ENCODE measurements at regions not wholly inside any gene's neighbourhood (a gene's known extent, or its start where the extent isn't known, plus 50 kb on each side); places are given as distances from the start of the nearest gene placed in this dataset.
A peak's percentile ranks its signal among the peaks of the same experiment; 100 is the strongest.

- Histone ChIP-seq H3K27ac (ENCODE audit: low read depth) (peak overlapping the region; percentile 88), H3K36me3 (ENCODE audit: insufficient read depth) (no peaks in the 10 kb centered on the region), H2AFZ (no peak overlapping the region), H4K20me1 (replicated peaks; ENCODE audit: insufficient read depth) (no peaks in the 10 kb centered on the region), H3K79me2 (replicated peaks; ENCODE audit: insufficient read depth) (no peaks in the 10 kb centered on the region), H3K4me1 (ENCODE audit: insufficient read depth) (peaks cover 31% of the 10 kb centered on the region), H3F3A (replicated peaks; ENCODE audit: low read depth) (peaks cover 8% of the 10 kb centered on the region), H3K4me3 (peak overlapping the region; percentile 17; the same call in 1 of the 2 replicates), H3K4me2 (peak overlapping the region; percentile 3), H3K9me2 (ENCODE audit: insufficient read depth) (0 out of 2 replicates have a peak, but pooled peaks cover 12% of the 10 kb centered on the region), H3K27me3 (ENCODE audit: insufficient read depth) (no peaks in the 10 kb centered on the region)
- ATAC-seq (peak; percentile 91), DNase-seq (ENCODE audit: low spot score) (peak; percentile 58)
- H3K27me3 Mint-ChIP-seq (ENCODE audit: insufficient read depth, low read depth, poor library complexity): no peaks in the 10 kb centered on the region
- H3K4me3 Mint-ChIP-seq: peak overlapping the region; percentile 9
- H3K27ac Mint-ChIP-seq: peak overlapping the region; percentile 89
- TF ChIP-seq, protein P1, sequence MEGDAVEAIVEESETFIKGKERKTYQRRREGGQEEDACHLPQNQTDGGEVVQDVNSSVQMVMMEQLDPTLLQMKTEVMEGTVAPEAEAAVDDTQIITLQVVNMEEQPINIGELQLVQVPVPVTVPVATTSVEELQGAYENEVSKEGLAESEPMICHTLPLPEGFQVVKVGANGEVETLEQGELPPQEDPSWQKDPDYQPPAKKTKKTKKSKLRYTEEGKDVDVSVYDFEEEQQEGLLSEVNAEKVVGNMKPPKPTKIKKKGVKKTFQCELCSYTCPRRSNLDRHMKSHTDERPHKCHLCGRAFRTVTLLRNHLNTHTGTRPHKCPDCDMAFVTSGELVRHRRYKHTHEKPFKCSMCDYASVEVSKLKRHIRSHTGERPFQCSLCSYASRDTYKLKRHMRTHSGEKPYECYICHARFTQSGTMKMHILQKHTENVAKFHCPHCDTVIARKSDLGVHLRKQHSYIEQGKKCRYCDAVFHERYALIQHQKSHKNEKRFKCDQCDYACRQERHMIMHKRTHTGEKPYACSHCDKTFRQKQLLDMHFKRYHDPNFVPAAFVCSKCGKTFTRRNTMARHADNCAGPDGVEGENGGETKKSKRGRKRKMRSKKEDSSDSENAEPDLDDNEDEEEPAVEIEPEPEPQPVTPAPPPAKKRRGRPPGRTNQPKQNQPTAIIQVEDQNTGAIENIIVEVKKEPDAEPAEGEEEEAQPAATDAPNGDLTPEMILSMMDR (conservative IDR thresholded peaks at IDR 0.05; ENCODE audit: low read depth in 2 of 2): no peak
- TF ChIP-seq EZH2 (IDR thresholded peaks at IDR 0.05; ENCODE audit: low read depth, unreplicated experiment) (no peak), NANOG (IDR thresholded peaks at IDR 0.05; ENCODE audit: borderline replicate concordance) (peak; percentile 78), JUNB (IDR thresholded peaks at IDR 0.05; ENCODE audit: unreplicated experiment) (no peak), CREB1 (CRISPR knock-in tag; IDR thresholded peaks at IDR 0.05; ENCODE audit: low read depth) (0 out of 2 replicates have a peak, but pooled peaks have one; percentile 2)
- no peaks in the 10 kb centered on the region for H3K36me3 Mint-ChIP-seq (ENCODE audit: low read depth)
- no peaks in the 10 kb centered on the region for H3K9me3 Mint-ChIP-seq
- H3K4me1 Mint-ChIP-seq: peaks cover 42% of the 10 kb centered on the region
These were observed 214.4 kb downstream of the BMP4 start for GRCh38 chr14:53742233-53742620.

DNA sequence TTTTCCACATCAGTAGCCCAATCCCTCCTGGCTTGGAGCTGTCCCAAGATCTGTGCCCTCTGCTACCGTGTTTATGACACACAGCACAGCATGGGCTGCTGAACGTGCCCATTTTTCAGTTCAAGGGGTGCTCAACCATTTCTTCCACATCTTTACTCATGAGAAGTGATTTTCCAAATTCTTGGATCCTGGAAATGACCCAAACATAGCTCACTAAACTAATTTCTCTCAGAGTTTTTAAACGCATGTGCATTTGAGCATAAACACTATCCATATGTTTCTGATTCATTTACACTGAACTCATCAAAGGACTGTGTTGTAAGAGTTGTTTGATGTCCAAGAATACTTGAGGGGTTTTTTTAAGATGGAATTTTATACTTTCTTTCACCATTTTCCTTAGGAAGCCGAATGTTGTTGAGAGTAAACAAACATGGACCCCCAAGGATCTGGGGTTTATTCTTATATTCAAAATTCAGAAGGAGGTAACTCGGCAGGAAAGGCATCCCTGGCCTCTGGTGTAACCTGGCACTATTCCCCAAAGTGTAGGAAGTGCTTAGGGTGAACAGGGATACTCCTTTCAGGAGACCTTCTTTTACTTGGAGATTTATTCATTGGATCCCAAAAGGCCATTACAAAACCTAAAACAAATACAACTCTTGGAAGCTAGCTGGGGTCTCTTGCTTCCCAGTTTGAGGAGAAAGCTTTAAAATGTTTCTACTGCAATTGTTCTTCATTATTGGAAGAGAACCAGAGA is 215.0 kb downstream of the BMP4 start:
- Histone ChIP-seq H3K36me3 (ENCODE audit: insufficient read depth) (no peaks in the 10 kb centered on the region), H3K4me2 (peak overlapping the region; percentile 3), H3K9me2 (ENCODE audit: insufficient read depth) (0 out of 2 replicates have a peak, but pooled peaks cover 12% of the 10 kb centered on the region), H3K79me2 (replicated peaks; ENCODE audit: insufficient read depth) (no peaks in the 10 kb centered on the region), H4K20me1 (replicated peaks; ENCODE audit: insufficient read depth) (no peaks in the 10 kb centered on the region), H2AFZ (no peak overlapping the region), H3K27me3 (ENCODE audit: insufficient read depth) (no peaks in the 10 kb centered on the region), H3K27ac (ENCODE audit: low read depth) (peak overlapping the region; percentile 88), H3K4me3 (peak overlapping the region; percentile 17), H3F3A (replicated peaks; ENCODE audit: low read depth) (peaks cover 8% of the 10 kb centered on the region), H3K4me1 (ENCODE audit: insufficient read depth) (peaks cover 31% of the 10 kb centered on the region)
- ATAC-seq: peak; percentile 86
- H3K4me1 Mint-ChIP-seq: peaks cover 42% of the 10 kb centered on the region
- no peaks in the 10 kb centered on the region for H3K9me3 Mint-ChIP-seq
- no peak overlapping the region for H3K4me3 Mint-ChIP-seq
- no peaks in the 10 kb centered on the region for H3K27me3 Mint-ChIP-seq (ENCODE audit: insufficient read depth, low read depth, poor library complexity)
- no peaks in the 10 kb centered on the region for H3K36me3 Mint-ChIP-seq (ENCODE audit: low read depth)
- TF ChIP-seq ZNF462 (CRISPR knock-in tag; IDR thresholded peaks at IDR 0.05): peak; percentile 88
- TF ChIP-seq JUNB (IDR thresholded peaks at IDR 0.05; ENCODE audit: unreplicated experiment): no peak
- TF ChIP-seq STAT1 (IDR thresholded peaks at IDR 0.05; ENCODE audit: unreplicated experiment): no peak
- no peak for TF ChIP-seq EZH2phosphoT487 (IDR thresholded peaks at IDR 0.05; ENCODE audit: unreplicated experiment)
- TF ChIP-seq, protein P2, sequence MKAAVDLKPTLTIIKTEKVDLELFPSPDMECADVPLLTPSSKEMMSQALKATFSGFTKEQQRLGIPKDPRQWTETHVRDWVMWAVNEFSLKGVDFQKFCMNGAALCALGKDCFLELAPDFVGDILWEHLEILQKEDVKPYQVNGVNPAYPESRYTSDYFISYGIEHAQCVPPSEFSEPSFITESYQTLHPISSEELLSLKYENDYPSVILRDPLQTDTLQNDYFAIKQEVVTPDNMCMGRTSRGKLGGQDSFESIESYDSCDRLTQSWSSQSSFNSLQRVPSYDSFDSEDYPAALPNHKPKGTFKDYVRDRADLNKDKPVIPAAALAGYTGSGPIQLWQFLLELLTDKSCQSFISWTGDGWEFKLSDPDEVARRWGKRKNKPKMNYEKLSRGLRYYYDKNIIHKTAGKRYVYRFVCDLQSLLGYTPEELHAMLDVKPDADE (IDR thresholded peaks at IDR 0.05): no peak
- no peak for TF ChIP-seq EZH2 (IDR thresholded peaks at IDR 0.05; ENCODE audit: low read depth, unreplicated experiment)
- peak overlapping the region; percentile 89 for H3K27ac Mint-ChIP-seq
- DNase-seq (ENCODE audit: low spot score): no peak

Data from GM23338 (cell line).